Activated effector memory CD4-positive, alpha-beta T cell treated with Interleukin-2 at 50 U/mL for 16 hours (primary cell): ENCODE measurements at regions not wholly inside any gene's neighbourhood (a gene's known extent, or its start where the extent isn't known, plus 50 kb on each side); places are given as distances from the start of the nearest gene placed in this dataset.
"Not testable (repeated sequence)": the region's sequence is repeated elsewhere in the genome, so short reads cannot be mapped to it uniquely, and the experiment has no call there.

ENCODE experiments used
- DNase-seq: peaks from one replicate; pipeline ENCODE4 v3.0.0-alpha.2; 2020

- DNase-seq, result not testable (repeated sequence)
These were observed 129.1 kb upstream of the ALDH3B2 start for GRCh38 chr11:67803519-67803918.

DNA sequence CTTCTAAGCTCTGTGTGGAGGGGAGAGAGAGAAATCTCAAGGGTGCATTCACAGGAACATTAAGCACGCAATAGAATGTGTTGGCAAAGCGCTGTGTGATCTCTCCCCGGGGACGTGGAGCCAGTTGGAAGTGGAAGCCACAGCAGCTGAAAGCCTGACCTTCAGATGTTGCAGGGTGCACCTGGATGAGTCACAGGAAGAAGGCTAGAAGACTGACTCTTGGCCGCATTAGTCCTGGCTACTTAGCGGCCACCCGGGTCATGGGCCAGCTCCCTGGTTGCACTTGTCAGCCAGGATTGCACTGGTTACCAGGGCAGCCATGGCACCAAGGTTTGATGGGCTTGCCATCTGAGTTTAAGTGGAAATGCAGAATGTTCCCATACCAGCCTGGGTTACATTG is 128.6 kb upstream of the ALDH3B2 start:
- not testable (repeated sequence) for DNase-seq

- not testable (repeated sequence) for DNase-seq
These were observed 128.2 kb upstream of the ALDH3B2 start for GRCh38 chr11:67802623-67803022.

DNA sequence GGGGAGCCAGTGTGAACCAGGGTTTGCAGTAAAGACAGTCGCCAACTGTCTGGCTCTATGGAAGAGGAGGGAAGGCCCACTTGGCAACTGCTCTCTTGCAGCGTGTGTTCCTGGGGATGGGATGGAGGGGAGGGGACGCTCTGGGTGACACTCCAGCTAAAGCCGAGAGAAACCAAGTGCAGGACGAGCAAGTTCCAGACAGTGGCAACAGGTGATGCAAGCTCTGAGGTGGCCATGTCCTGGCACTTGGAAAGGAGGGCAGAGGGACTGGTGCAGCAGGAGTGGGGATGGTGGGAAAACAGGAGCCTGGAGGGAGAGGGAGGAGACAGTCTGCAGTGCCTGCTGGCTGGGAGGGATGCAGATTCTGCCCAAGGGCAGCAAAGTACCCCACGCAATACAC is 127.0 kb upstream of the ALDH3B2 start:
- not testable (repeated sequence) for DNase-seq

- not testable (repeated sequence) for DNase-seq
These were observed 126.2 kb upstream of the ALDH3B2 start for GRCh38 chr11:67800591-67800990.

DNA sequence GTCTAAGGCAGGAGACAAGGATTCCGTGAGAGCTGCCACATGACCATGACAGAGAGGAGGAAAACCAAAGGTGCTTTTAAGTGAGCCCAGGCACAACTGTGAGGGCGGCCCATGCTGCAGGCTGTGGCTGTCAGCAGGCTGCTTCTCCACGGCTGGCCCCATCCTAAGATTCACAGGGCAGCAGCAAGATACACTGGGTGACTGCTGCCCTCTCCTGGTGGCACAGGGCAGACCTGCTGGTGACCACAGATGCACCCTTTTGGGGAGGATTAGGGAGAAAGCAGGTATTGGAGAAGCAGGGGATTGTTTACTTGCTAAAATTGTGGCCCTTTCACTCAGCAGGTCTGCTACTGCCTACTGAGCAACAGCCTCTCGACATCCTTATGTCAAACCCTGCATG is 125.4 kb upstream of the ALDH3B2 start:
- DNase-seq, result peak; percentile 7

DNA sequence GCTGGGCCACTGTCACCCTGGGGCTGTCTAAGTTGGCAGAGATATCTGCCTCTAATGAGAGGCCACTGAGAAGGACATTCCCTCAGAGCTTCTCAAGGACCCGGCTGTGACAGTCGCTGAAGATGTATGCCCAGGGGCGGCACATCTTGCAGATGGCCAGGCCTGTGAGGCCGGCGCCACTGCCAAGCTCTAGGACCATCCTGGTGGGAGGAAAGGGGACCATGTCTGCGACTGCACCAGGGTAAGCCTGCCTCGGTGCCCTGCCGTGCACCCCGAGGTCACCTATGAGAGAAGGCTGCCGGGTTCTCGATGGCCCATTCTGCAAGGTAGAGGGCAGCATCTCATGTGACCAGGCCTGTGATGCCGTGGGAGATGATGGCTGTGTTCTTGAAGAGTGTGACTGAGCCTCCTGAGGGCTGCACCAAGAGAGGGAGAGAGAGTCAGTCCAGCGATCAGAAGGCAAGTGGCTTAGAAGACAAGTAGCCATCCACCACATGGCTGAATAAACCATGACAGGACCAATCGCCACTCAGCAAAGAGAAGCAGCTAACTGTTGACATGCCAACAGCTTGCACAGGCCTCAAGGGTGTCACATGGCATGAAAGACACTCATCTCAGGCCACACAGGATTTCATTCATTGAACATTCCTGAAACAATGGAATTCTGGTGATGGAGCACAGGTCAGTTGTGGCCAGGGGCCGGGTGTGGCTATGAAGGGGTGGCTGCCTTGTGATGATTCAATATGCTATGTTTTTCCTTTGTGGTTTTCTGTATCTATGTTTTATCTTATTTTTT is 123.5 kb upstream of the ALDH3B2 start:
- not testable (repeated sequence) for DNase-seq

DNA sequence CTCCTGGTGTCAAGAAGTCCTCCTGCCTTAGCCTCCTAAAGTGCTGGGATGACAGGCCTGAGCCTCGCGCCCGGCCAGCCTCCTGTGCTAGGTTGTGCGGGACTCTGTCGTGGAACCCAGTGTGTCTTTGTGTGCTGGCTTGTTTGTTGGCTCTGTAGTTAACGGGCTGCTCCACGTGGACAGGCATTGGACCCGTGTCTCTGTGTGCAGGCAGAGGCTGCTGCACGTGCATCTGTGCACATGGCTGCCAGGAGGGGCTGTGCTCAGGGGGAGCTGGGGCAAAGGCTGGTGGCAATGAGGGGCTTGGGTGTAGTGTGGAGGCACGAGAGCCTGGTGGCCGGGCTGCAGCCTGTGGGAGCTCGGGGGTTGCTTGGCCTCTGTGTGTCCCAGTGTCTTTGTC is 121.3 kb upstream of the ALDH3B2 start:
- DNase-seq, result no peak

DNA sequence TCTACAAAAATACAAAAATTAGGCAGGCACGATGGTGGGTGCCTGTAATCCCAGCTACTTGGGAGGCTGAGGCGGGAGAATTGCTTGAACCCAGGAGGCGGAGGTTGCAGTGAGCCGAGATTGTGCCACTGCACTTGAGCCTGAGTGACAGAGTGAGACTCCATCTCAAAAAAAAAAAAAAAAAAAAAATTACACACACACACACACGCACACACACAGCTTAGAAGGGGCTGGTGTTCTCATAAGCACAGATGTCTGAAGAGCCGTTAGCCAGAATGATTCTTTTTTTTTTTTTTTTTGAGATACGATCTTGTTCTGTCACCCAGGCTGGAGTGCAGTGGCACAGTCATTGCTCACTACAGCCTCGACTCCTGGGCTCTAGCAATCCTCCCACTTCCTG is 119.3 kb upstream of the ALDH3B2 start:
- DNase-seq, result not testable (repeated sequence)

DNA sequence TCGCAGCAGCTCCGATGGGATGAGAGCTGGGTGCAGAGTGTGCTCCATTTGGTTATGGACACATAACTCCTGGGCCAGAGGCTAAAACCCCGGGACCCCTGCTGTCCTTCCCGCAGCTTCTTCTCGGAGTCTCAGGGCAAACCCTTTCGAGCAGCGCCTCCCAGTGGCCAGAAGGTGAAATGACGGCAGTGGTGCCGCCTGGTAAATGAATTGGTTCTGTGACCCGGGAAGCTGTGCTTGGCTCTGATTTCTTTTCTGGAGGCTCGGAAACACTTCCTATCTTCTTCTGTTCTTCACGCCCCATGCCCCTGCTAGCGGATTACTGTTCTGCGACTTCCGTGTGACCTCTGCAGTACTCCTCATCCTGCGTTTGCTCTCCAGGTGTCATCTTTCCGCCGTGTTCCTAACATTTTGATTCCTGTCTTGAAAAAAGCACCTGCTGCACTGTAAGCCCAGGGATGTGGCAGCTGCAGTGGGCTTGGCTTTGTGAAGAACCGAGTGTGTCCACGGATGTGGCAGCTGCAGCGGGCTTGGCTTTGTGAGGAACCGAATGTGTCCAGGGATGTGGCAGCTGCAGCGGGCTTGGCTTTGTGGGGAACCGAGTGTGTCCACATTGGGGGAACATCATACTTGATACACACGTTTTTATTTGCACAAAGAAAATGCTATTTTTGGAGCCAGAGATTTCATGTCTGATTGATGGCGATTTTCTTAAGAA is 118.0 kb upstream of the ALDH3B2 start:
- DNase-seq, result peak; percentile 17

DNA sequence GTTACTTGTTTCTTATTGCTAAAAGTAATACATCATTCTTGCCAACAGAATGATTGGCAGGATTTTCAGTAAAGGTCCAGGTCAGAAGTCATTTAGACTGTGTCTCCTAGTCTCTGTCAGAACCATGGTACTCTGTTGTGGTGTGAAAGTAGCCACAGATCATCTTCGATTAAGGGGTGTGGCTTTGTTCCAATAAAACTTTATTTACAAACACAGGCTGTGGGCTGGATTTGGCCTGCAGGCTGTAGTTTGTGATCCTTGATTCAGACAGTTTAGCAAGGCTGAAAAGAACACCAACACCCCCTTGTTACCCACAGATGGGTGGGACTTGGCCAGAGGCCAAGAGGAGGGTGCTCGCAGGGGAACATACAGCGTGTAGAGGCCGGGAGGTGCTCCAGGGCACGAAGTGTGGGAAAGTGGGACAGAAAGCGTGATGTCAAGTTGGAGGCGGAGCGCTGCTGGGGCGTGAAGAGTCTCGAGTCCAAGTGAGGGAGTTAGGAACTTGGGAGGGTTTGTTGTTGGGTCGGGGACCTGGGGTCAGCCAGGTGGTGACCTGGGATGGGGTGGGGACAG is 117.3 kb upstream of the ALDH3B2 start:
- not testable (repeated sequence) for DNase-seq

- DNase-seq, result not testable (repeated sequence)
These were observed 113.9 kb upstream of the ALDH3B2 start for GRCh38 chr11:67788341-67788695.

GRCh38 chr11:67787681-67788340 is 113.4 kb upstream of the ALDH3B2 start:
- DNase-seq, result not testable (repeated sequence)

- DNase-seq, result not testable (repeated sequence)
These were observed 107.5 kb upstream of the ALDH3B2 start for GRCh38 chr11:67781967-67782366.

DNA sequence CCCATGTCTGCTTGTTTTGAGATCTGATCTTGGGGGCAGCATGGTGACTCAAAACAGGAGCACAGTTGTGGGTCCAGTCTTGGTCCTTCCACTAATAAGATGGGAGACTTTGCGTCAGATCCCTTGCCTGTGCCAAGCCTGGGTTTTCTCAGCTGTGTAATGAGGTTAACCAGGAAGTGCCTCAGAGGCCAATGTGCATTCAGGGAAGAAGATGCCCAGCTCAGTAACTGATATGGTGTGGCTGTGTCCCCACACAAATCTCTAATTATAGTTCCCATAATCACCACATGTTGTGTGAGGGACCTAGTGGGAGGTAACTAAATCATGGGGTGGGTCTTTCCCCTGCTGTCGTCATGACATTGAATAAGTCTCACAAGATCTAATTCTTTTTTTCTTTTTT is 107.1 kb upstream of the ALDH3B2 start:
- not testable (repeated sequence) for DNase-seq

GRCh38 chr11:67780056-67780455 is 105.6 kb upstream of the ALDH3B2 start:
- no peak for DNase-seq

- DNase-seq, result not testable (repeated sequence)
These were observed 104.9 kb upstream of the ALDH3B2 start for GRCh38 chr11:67779189-67779875.

DNA sequence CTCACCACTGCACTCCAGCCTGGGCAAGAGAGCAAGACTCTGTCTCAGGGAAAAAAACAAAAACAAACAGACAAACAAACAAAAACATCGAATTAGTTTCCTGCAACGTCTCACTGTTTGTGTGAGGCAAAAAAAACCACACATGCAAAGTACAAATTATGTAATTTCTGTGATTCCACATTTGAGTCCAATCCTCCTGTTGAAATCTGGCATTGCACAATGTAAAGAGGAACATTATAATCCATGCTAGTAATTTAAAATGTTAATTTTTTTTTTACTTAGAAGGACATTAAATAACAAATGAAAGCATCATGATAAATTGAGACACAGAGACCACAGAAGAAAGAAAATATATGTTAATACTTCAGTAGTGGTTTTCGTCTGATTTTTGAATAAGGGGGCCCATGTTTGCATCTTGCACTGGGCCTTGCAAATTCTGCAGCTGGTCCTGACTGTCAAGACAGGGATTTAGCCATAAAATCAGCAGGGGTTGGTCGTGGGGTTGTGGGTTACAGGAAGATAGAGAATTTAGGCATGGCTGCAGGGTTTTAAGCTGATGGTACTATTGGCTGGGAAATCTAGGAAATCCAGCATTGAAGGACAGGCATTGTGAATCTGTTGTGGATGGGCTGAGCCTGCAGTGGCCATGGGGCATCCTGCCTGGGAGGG is 102.6 kb upstream of the ALDH3B2 start:
- DNase-seq, result no peak

- DNase-seq, result not testable (repeated sequence)
These were observed 99.8 kb upstream of the ALDH3B2 start for GRCh38 chr11:67774175-67774574.

GRCh38 chr11:67768001-67768730 is 93.7 kb upstream of the ALDH3B2 start:
- DNase-seq, result not testable (repeated sequence)

DNA sequence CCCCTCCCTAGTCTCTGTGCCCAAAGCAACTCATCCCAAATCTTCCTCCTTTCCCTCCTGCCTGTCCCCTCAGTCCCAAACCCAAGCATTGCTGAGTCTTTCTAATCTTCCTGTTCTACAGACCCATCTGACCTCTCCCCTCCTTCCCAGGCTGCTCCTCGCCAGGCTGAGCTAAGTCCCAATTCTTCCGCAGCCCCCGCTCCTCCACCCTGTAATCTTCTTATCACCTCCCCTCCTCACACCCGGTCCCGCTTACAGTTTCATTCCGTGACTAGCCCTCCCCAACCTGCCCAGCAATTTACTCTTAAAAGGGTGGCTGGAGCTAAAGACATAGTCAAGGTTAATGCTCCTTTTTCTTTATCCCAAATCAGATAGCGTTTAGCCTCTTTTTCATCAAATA is 86.8 kb upstream of the ALDH3B2 start:
- not testable (repeated sequence) for DNase-seq
